ENCODE measurements at regions not wholly inside any gene's neighbourhood (a gene's known extent, or its start where the extent isn't known, plus 50 kb on each side); places are given as distances from the start of the nearest gene placed in this dataset.
"Not testable (repeated sequence)": the region's sequence is repeated elsewhere in the genome, so short reads cannot be mapped to it uniquely, and the experiment has no call there.

GRCh38 chr6:25147223-25147622 lies 132.0 kb upstream of the CARMIL1 start:
- Histone ChIP-seq H3K4me1 (ENCODE audit: control insufficient read depth in 1 of 2, insufficient read depth in 2 of 2, low read length in 2 of 2) (peaks cover 0 to 5% of the 10 kb centered on the region in 2 donors), H3K4me3 (ENCODE audit: low read depth in 1 of 2, low read length in 2 of 2) (no peak overlapping the region), H3K27ac (ENCODE audit: low read depth, low read length) (no peak overlapping the region), H3K9ac (ENCODE audit: low read depth in 1 of 2, low read length in 2 of 2) (no peak overlapping the region), H3K27me3 (ENCODE audit: control insufficient read depth in 1 of 2, insufficient read depth in 2 of 2, low read length in 2 of 2) (no peaks in the 10 kb centered on the region), H3K9me3 (ENCODE audit: control insufficient read depth in 1 of 2, low read length in 2 of 2) (no peaks in the 10 kb centered on the region), H3K36me3 (ENCODE audit: control insufficient read depth in 1 of 2, insufficient read depth in 2 of 2, low read length in 2 of 2) (no peaks in the 10 kb centered on the region)

DNA sequence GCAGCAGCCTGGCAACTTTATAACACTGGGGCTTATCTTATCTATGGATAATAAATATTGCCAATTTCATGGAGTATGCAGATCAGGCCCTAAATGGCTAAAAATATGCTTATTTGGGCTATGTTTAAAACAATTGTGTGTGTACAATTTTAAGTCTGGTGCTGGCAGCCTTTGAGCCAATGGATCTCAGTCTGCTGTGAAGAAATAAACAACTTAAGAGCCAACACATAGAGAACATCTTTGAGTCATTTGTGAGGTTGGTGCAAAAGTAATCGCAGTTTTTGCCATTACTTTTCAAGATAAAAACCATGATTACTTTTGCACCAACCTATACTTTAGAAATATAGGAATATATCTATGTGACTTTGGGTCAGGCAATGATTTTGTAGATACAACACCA lies 129.1 kb upstream of the CARMIL1 start:
- H3K4me1 ChIP-seq (ENCODE audit: control insufficient read depth in 1 of 2, insufficient read depth in 2 of 2, low read length in 2 of 2), result peaks cover 0 to 5% of the 10 kb centered on the region in 2 donors
- no peaks in the 10 kb centered on the region for H3K36me3 ChIP-seq (ENCODE audit: control insufficient read depth in 1 of 2, insufficient read depth in 2 of 2, low read length in 2 of 2)
- H3K27me3 ChIP-seq (ENCODE audit: control insufficient read depth in 1 of 2, insufficient read depth in 2 of 2, low read length in 2 of 2), result no peaks in the 10 kb centered on the region
- H3K9ac ChIP-seq (ENCODE audit: low read depth in 1 of 2, low read length in 2 of 2), result no peak overlapping the region
- no peak overlapping the region for H3K4me3 ChIP-seq (ENCODE audit: low read depth in 1 of 2, low read length in 2 of 2)
- H3K9me3 ChIP-seq (ENCODE audit: control insufficient read depth in 1 of 2, low read length in 2 of 2), result no peaks in the 10 kb centered on the region
- no peak overlapping the region for H3K27ac ChIP-seq (ENCODE audit: low read depth, low read length)

GRCh38 chr6:25150863-25151262 lies 128.3 kb upstream of the CARMIL1 start:
- H3K27ac ChIP-seq (ENCODE audit: low read depth, low read length), result no peak overlapping the region
- no peak overlapping the region for H3K4me3 ChIP-seq (ENCODE audit: low read depth in 1 of 2, low read length in 2 of 2)
- H3K36me3 ChIP-seq (ENCODE audit: control insufficient read depth in 1 of 2, insufficient read depth in 2 of 2, low read length in 2 of 2), result no peaks in the 10 kb centered on the region
- H3K4me1 ChIP-seq (ENCODE audit: control insufficient read depth in 1 of 2, insufficient read depth in 2 of 2, low read length in 2 of 2), result peaks cover 0 to 5% of the 10 kb centered on the region in 2 donors
- H3K27me3 ChIP-seq (ENCODE audit: control insufficient read depth in 1 of 2, insufficient read depth in 2 of 2, low read length in 2 of 2), result no peaks in the 10 kb centered on the region
- H3K9ac ChIP-seq (ENCODE audit: low read depth in 1 of 2, low read length in 2 of 2), result no peak overlapping the region
- no peaks in the 10 kb centered on the region for H3K9me3 ChIP-seq (ENCODE audit: control insufficient read depth in 1 of 2, low read length in 2 of 2)

- H3K4me3 ChIP-seq (ENCODE audit: low read depth in 1 of 2, low read length in 2 of 2), result no peak overlapping the region
- H3K36me3 ChIP-seq (ENCODE audit: control insufficient read depth in 1 of 2, insufficient read depth in 2 of 2, low read length in 2 of 2), result no peaks in the 10 kb centered on the region
- peaks cover 0 to 5% of the 10 kb centered on the region in 2 donors for H3K4me1 ChIP-seq (ENCODE audit: control insufficient read depth in 1 of 2, insufficient read depth in 2 of 2, low read length in 2 of 2)
- H3K9ac ChIP-seq (ENCODE audit: low read depth in 1 of 2, low read length in 2 of 2), result no peak overlapping the region
- no peak overlapping the region for H3K27ac ChIP-seq (ENCODE audit: low read depth, low read length)
- H3K9me3 ChIP-seq (ENCODE audit: control insufficient read depth in 1 of 2, low read length in 2 of 2), result peaks cover 0 to 6% of the 10 kb centered on the region in 2 donors
- H3K27me3 ChIP-seq (ENCODE audit: control insufficient read depth in 1 of 2, insufficient read depth in 2 of 2, low read length in 2 of 2), result no peaks in the 10 kb centered on the region
These were observed 126.1 kb upstream of the CARMIL1 start for GRCh38 chr6:25153079-25153478.

DNA sequence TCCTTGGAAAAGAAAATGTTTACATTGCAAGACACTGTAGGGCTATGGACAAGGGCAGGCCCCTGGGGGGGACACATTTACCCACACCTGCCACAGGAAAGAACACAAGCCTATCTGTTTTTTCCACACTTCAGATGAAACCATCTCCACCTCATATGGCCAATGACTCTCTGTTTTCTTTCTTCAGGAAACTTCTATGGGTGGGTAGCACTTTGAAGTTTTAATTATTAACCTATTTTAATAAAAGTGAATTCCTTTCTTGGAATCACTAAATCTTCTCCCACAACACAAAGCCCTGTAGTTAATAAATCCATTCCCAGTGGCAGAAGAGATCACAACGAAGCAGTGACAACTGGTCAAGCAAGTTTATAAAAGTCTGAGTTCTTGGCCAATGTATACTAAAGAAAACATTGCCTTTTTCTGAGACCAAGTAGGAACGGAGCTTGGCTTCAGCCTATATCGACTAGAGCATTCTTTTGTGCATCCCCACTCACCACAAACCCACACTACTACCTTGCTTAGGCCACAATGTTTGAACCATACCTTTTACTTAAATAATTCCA lies 125.1 kb upstream of the CARMIL1 start:
- no peak overlapping the region for H3K4me3 ChIP-seq (ENCODE audit: low read depth in 1 of 2, low read length in 2 of 2)
- H3K4me1 ChIP-seq (ENCODE audit: control insufficient read depth in 1 of 2, insufficient read depth in 2 of 2, low read length in 2 of 2), result peaks cover 0 to 5% of the 10 kb centered on the region in 2 donors
- H3K27me3 ChIP-seq (ENCODE audit: control insufficient read depth in 1 of 2, insufficient read depth in 2 of 2, low read length in 2 of 2), result no peaks in the 10 kb centered on the region
- H3K36me3 ChIP-seq (ENCODE audit: control insufficient read depth in 1 of 2, insufficient read depth in 2 of 2, low read length in 2 of 2), result no peaks in the 10 kb centered on the region
- no peak overlapping the region for H3K27ac ChIP-seq (ENCODE audit: low read depth, low read length)
- peaks cover 8 to 15% of the 10 kb centered on the region in 2 donors for H3K9me3 ChIP-seq (ENCODE audit: control insufficient read depth in 1 of 2, low read length in 2 of 2)
- no peak overlapping the region for H3K9ac ChIP-seq (ENCODE audit: low read depth in 1 of 2, low read length in 2 of 2)

DNA sequence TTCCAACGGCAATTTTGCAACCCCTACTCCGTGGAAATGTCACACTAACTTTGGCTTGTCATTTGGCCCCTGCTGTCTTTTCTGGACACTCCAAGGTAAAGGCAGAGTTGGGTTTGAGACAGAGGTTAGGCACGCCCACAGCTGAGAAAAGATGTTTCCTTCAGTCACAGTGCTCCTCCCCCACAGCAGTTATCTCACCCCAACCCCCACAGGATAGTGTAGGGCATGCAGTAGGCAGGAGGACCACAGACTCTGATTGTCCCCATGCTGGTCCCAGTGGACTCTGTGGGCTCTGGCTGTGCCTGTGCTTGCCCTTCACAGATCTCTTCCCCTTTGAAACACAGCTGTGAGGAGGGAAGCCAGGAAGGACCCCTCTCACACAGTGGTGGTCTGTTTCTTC lies 124.0 kb upstream of the CARMIL1 start:
- Histone ChIP-seq H3K9ac (ENCODE audit: low read depth in 1 of 2, low read length in 2 of 2) (no peak overlapping the region), H3K27me3 (ENCODE audit: control insufficient read depth in 1 of 2, insufficient read depth in 2 of 2, low read length in 2 of 2) (no peaks in the 10 kb centered on the region), H3K36me3 (ENCODE audit: control insufficient read depth in 1 of 2, insufficient read depth in 2 of 2, low read length in 2 of 2) (no peaks in the 10 kb centered on the region), H3K27ac (ENCODE audit: low read depth, low read length) (no peak overlapping the region), H3K4me3 (ENCODE audit: low read depth in 1 of 2, low read length in 2 of 2) (no peak overlapping the region), H3K9me3 (ENCODE audit: control insufficient read depth in 1 of 2, low read length in 2 of 2) (peaks cover 8 to 15% of the 10 kb centered on the region in 2 donors), H3K4me1 (ENCODE audit: control insufficient read depth in 1 of 2, insufficient read depth in 2 of 2, low read length in 2 of 2) (no peaks in the 10 kb centered on the region)

DNA sequence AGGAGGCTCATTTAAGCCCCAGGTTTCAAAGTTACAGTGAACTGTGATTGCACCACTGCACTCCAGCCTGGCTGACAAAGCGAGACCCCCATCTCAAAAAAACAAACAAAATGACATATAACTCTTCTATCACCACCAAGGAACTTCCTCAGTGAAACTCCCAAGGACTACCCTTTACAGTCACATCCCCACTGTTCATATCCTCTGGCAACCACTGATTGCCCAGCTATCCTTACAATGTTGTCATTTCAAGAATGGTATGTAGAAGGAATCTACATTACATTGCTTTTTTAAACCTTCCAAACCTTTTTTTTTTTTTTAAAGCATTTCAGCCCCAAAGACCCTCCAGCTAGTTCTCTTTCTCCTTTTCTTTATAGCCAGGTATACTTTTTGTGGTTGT lies 123.1 kb upstream of the CARMIL1 start:
- Histone ChIP-seq H3K4me1 (ENCODE audit: control insufficient read depth in 1 of 2, insufficient read depth in 2 of 2, low read length in 2 of 2) (no peaks in the 10 kb centered on the region), H3K4me3 (ENCODE audit: low read depth in 1 of 2, low read length in 2 of 2) (no peak overlapping the region), H3K27me3 (ENCODE audit: control insufficient read depth in 1 of 2, insufficient read depth in 2 of 2, low read length in 2 of 2) (no peaks in the 10 kb centered on the region), H3K9me3 (ENCODE audit: control insufficient read depth in 1 of 2, low read length in 2 of 2) (peaks cover 8 to 15% of the 10 kb centered on the region in 2 donors), H3K36me3 (ENCODE audit: control insufficient read depth in 1 of 2, insufficient read depth in 2 of 2, low read length in 2 of 2) (no peaks in the 10 kb centered on the region), H3K27ac (ENCODE audit: low read depth, low read length) (no peak overlapping the region), H3K9ac (ENCODE audit: low read depth in 1 of 2, low read length in 2 of 2) (no peak overlapping the region)

GRCh38 chr6:25157183-25157582 lies 122.0 kb upstream of the CARMIL1 start:
- H3K9ac ChIP-seq (ENCODE audit: low read depth in 1 of 2, low read length in 2 of 2), result no peak overlapping the region
- H3K4me1 ChIP-seq (ENCODE audit: control insufficient read depth in 1 of 2, insufficient read depth in 2 of 2, low read length in 2 of 2), result no peaks in the 10 kb centered on the region
- no peaks in the 10 kb centered on the region for H3K27me3 ChIP-seq (ENCODE audit: control insufficient read depth in 1 of 2, insufficient read depth in 2 of 2, low read length in 2 of 2)
- no peaks in the 10 kb centered on the region for H3K36me3 ChIP-seq (ENCODE audit: control insufficient read depth in 1 of 2, insufficient read depth in 2 of 2, low read length in 2 of 2)
- H3K9me3 ChIP-seq (ENCODE audit: control insufficient read depth in 1 of 2, low read length in 2 of 2), result peaks cover 8 to 15% of the 10 kb centered on the region in 2 donors
- H3K27ac ChIP-seq (ENCODE audit: low read depth, low read length), result no peak overlapping the region
- H3K4me3 ChIP-seq (ENCODE audit: low read depth in 1 of 2, low read length in 2 of 2), result no peak overlapping the region

DNA sequence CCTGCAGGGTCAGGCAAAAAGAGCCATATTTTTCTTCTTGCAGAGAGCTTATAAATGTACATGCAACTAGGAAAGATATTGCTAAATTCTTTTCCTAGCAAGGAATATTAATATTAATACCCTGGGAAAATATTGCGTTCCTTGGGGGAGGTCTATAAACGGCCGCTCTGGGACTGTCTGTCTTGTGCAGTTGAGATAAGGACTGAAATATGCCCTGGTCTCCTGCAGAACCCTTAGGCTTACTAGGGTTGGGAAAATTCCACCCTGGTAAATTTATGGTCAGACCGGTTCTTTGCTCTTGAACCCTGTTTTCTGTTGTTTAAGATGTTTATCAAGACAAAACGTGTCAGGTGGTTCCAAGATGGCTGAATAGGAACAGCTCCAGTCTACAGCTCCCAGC lies 121.3 kb upstream of the CARMIL1 start:
- peaks cover 8 to 15% of the 10 kb centered on the region in 2 donors for H3K9me3 ChIP-seq (ENCODE audit: control insufficient read depth in 1 of 2, low read length in 2 of 2)
- no peak overlapping the region for H3K27ac ChIP-seq (ENCODE audit: low read depth, low read length)
- H3K9ac ChIP-seq (ENCODE audit: low read depth in 1 of 2, low read length in 2 of 2), result no peak overlapping the region
- H3K27me3 ChIP-seq (ENCODE audit: control insufficient read depth in 1 of 2, insufficient read depth in 2 of 2, low read length in 2 of 2), result no peaks in the 10 kb centered on the region
- H3K4me3 ChIP-seq (ENCODE audit: low read depth in 1 of 2, low read length in 2 of 2), result no peak overlapping the region
- no peaks in the 10 kb centered on the region for H3K4me1 ChIP-seq (ENCODE audit: control insufficient read depth in 1 of 2, insufficient read depth in 2 of 2, low read length in 2 of 2)
- H3K36me3 ChIP-seq (ENCODE audit: control insufficient read depth in 1 of 2, insufficient read depth in 2 of 2, low read length in 2 of 2), result no peaks in the 10 kb centered on the region

GRCh38 chr6:25160134-25160533 lies 119.0 kb upstream of the CARMIL1 start:
- H3K36me3 ChIP-seq (ENCODE audit: control insufficient read depth in 1 of 2, insufficient read depth in 2 of 2, low read length in 2 of 2); H3K27me3 ChIP-seq (ENCODE audit: control insufficient read depth in 1 of 2, insufficient read depth in 2 of 2, low read length in 2 of 2); H3K9ac ChIP-seq (ENCODE audit: low read depth in 1 of 2, low read length in 2 of 2); H3K4me3 ChIP-seq (ENCODE audit: low read depth in 1 of 2, low read length in 2 of 2); H3K4me1 ChIP-seq (ENCODE audit: control insufficient read depth in 1 of 2, insufficient read depth in 2 of 2, low read length in 2 of 2); H3K27ac ChIP-seq (ENCODE audit: low read depth, low read length): not testable (repeated sequence)
- peaks cover 8 to 15% of the 10 kb centered on the region in 2 donors for H3K9me3 ChIP-seq (ENCODE audit: control insufficient read depth in 1 of 2, low read length in 2 of 2)

DNA sequence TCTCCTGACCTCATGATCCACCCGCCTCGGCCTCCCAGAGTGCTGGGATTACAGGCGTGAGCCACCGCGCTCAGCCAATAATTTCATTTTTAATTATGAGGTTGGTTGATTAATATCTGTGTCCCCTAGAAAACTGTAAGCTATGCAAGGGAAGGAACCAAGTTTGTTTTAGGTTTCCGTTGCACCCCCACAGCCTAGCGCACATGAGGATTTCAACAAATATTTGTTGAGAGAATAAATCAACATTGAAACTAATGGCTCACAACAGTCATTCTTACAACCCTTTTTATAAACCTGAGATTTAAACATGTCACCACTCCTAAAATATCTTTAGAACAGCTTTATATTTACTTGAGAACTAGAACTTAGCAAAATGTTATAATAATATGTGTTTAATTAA lies 114.0 kb upstream of the CARMIL1 start:
- H3K9me3 ChIP-seq (ENCODE audit: control insufficient read depth in 1 of 2, low read length in 2 of 2), result no peaks in the 10 kb centered on the region
- no peak overlapping the region for H3K27ac ChIP-seq (ENCODE audit: low read depth, low read length)
- H3K27me3 ChIP-seq (ENCODE audit: control insufficient read depth in 1 of 2, insufficient read depth in 2 of 2, low read length in 2 of 2), result no peaks in the 10 kb centered on the region
- peaks cover 0 to under 1% of the 10 kb centered on the region in 2 donors for H3K4me1 ChIP-seq (ENCODE audit: control insufficient read depth in 1 of 2, insufficient read depth in 2 of 2, low read length in 2 of 2)
- H3K36me3 ChIP-seq (ENCODE audit: control insufficient read depth in 1 of 2, insufficient read depth in 2 of 2, low read length in 2 of 2), result no peaks in the 10 kb centered on the region
- no peak overlapping the region for H3K9ac ChIP-seq (ENCODE audit: low read depth in 1 of 2, low read length in 2 of 2)
- no peak overlapping the region for H3K4me3 ChIP-seq (ENCODE audit: low read depth in 1 of 2, low read length in 2 of 2)

All from duodenal mucosa (tissue), 2 donors.